Hematopoietic multipotent progenitor cell treated with erythropoietin and hydrocortisone succinate and interleukin-3 and kit ligand, for 17 days (in vitro differentiated cells): ENCODE measurements at regions not wholly inside any gene's neighbourhood (a gene's known extent, or its start where the extent isn't known, plus 50 kb on each side); places are given as distances from the start of the nearest gene placed in this dataset.
"Not testable (repeated sequence)": the region's sequence is repeated elsewhere in the genome, so short reads cannot be mapped to it uniquely, and the experiment has no call there.

Source experiments
- DNase-seq: peaks from one replicate; pipeline ENCODE4 v3.0.0-alpha.2; 2015; ENCODE audit warnings: low spot score

GRCh38 chr2:16066261-16067036, 126.1 kb downstream of the MYCN start:
- no peak for DNase-seq

GRCh38 chr2:16065272-16066069, 125.1 kb downstream of the MYCN start:
- DNase-seq = not testable (repeated sequence)

- DNase-seq = no peak
Measured at GRCh38 chr2:16064745-16065144, 124.4 kb downstream of the MYCN start.

GRCh38 chr2:16063955-16064633, 123.7 kb downstream of the MYCN start:
- no peak for DNase-seq

GRCh38 chr2:16063251-16063850, 123.0 kb downstream of the MYCN start:
- no peak for DNase-seq

GRCh38 chr2:16062471-16063250, 122.3 kb downstream of the MYCN start:
- DNase-seq = no peak

- DNase-seq = no peak
Measured at GRCh38 chr2:16061441-16062217, 121.3 kb downstream of the MYCN start.

GRCh38 chr2:16060936-16061338, 120.6 kb downstream of the MYCN start:
- DNase-seq = no peak

GRCh38 chr2:16060125-16060935, 120.0 kb downstream of the MYCN start:
- DNase-seq = no peak

- DNase-seq = no peak
Measured at GRCh38 chr2:16059393-16060016, 119.2 kb downstream of the MYCN start.

- no peak for DNase-seq
Measured at GRCh38 chr2:16058747-16059358, 118.5 kb downstream of the MYCN start.

- DNase-seq = no peak
Measured at GRCh38 chr2:16058256-16058655, 117.9 kb downstream of the MYCN start.

GRCh38 chr2:16057661-16058060, 117.3 kb downstream of the MYCN start:
- no peak for DNase-seq

GRCh38 chr2:16055848-16056580, 115.7 kb downstream of the MYCN start:
- DNase-seq = no peak

- DNase-seq = no peak
Measured at GRCh38 chr2:16053437-16054257, 113.3 kb downstream of the MYCN start.

GRCh38 chr2:16052571-16053052, 112.3 kb downstream of the MYCN start:
- DNase-seq = not testable (repeated sequence)
